ENCODE measurements at regions not wholly inside any gene's neighbourhood (a gene's known extent, or its start where the extent isn't known, plus 50 kb on each side); places are given as distances from the start of the nearest gene placed in this dataset.

- Histone ChIP-seq H3K4me3 (no peak overlapping the region), H3K9me3 (no peaks in the 10 kb centered on the region), H3K4me1 (ENCODE audit: low read depth) (peaks cover 3% of the 10 kb centered on the region), H3K36me3 (ENCODE audit: low read depth) (no peaks in the 10 kb centered on the region)
- ATAC-seq (peak; percentile 64), DNase-seq (no peak)
- TF ChIP-seq, protein P1, sequence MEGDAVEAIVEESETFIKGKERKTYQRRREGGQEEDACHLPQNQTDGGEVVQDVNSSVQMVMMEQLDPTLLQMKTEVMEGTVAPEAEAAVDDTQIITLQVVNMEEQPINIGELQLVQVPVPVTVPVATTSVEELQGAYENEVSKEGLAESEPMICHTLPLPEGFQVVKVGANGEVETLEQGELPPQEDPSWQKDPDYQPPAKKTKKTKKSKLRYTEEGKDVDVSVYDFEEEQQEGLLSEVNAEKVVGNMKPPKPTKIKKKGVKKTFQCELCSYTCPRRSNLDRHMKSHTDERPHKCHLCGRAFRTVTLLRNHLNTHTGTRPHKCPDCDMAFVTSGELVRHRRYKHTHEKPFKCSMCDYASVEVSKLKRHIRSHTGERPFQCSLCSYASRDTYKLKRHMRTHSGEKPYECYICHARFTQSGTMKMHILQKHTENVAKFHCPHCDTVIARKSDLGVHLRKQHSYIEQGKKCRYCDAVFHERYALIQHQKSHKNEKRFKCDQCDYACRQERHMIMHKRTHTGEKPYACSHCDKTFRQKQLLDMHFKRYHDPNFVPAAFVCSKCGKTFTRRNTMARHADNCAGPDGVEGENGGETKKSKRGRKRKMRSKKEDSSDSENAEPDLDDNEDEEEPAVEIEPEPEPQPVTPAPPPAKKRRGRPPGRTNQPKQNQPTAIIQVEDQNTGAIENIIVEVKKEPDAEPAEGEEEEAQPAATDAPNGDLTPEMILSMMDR (IDR thresholded peaks at IDR 0.05), result no peak
- intact Hi-C loops (cut with DNase I, micrococcal nuclease), result no loop called here
Observed at GRCh38 chr13:112124141-112124540, 57.2 kb downstream of the SOX1 start.

GRCh38 chr13:112127564-112128330 is 60.8 kb downstream of the SOX1 start:
- TF ChIP-seq, protein P1 (IDR thresholded peaks at IDR 0.05), result no peak
- ATAC-seq (no peak), DNase-seq (no peak)
- intact Hi-C loops (cut with DNase I, micrococcal nuclease), result no loop called here
- no peaks in the 10 kb centered on the region for H3K9me3 ChIP-seq
- H3K4me3 ChIP-seq, result no peak overlapping the region
- no peaks in the 10 kb centered on the region for H3K36me3 ChIP-seq (ENCODE audit: low read depth)
- H3K4me1 ChIP-seq (ENCODE audit: low read depth), result peaks cover 7% of the 10 kb centered on the region

DNA sequence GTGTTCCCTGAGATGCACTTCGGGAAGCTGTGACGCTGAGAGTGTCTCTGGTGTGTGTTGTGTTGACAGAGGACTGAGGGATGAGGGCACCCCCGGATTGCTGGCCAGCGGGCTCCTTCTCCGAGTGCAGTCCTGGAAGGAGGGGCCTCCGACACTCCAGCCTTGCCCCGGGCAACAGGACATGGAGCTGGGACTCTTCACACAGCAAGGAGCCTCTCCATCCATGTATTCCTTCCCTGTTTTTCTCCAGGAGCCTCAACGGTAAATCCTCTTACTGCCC is 61.3 kb downstream of the SOX1 start:
- DNase-seq, result no peak
- no peak for ATAC-seq
- TF ChIP-seq, protein P1 (IDR thresholded peaks at IDR 0.05), result no peak
- H3K4me3 ChIP-seq, result no peak overlapping the region
- no peaks in the 10 kb centered on the region for H3K9me3 ChIP-seq
- intact Hi-C loops (cut with DNase I, micrococcal nuclease), result no loop called here
- H3K4me1 ChIP-seq (ENCODE audit: low read depth), result peaks cover 7% of the 10 kb centered on the region
- no peaks in the 10 kb centered on the region for H3K36me3 ChIP-seq (ENCODE audit: low read depth)

DNA sequence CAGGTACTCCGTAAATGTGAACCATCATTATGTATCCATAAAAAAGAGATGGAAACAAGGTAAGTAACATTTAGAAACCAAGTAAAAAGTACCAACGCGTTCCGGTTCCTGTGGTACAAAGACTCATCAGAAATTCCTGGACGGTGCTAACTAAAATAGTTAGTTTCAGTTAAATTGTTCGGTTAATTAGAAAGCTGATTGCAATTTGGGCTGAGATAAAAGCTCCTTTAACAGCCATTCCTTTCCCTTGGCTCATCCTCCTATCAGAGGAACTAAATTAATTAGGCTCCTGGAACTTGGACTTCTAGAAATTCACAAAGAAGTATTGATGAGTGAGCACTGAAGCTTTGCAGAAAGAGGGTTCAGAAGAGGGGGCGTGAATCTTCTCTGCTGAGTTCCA is 63.5 kb downstream of the SOX1 start:
- DNase-seq (no peak), ATAC-seq (no peak)
- Histone ChIP-seq H3K4me3 (no peak overlapping the region), H3K4me1 (ENCODE audit: low read depth) (peaks cover 14% of the 10 kb centered on the region), H3K9me3 (no peaks in the 10 kb centered on the region), H3K36me3 (ENCODE audit: low read depth) (no peaks in the 10 kb centered on the region)
- intact Hi-C loops (cut with DNase I, micrococcal nuclease), result no loop called here
- TF ChIP-seq, protein P1 (IDR thresholded peaks at IDR 0.05), result no peak

GRCh38 chr13:112131081-112131712 is 64.2 kb downstream of the SOX1 start:
- intact Hi-C loops (cut with DNase I, micrococcal nuclease), result no loop called here
- DNase-seq (no peak), ATAC-seq (no peak)

More at GRCh38 chr13:112131081-112131712, 64.2 kb downstream of the SOX1 start:
- Histone ChIP-seq H3K4me1 (ENCODE audit: low read depth) (peaks cover 14% of the 10 kb centered on the region), H3K4me3 (no peak overlapping the region), H3K9me3 (no peaks in the 10 kb centered on the region), H3K36me3 (ENCODE audit: low read depth) (no peaks in the 10 kb centered on the region)
- TF ChIP-seq, protein P1 (IDR thresholded peaks at IDR 0.05), result no peak
